ENCODE measurements at regions not wholly inside any gene's neighbourhood (a gene's known extent, or its start where the extent isn't known, plus 50 kb on each side); places are given as distances from the start of the nearest gene placed in this dataset.

GRCh38 chr10:47136866-47137265, 163.1 kb upstream of the GDF10 start:
- no peak for TF ChIP-seq EZH2 (IDR thresholded peaks at IDR 0.05; ENCODE audit: borderline replicate concordance, low read depth, low read length, poor library complexity, severe bottlenecking)
- no peak for TF ChIP-seq CTCF (conservative IDR thresholded peaks at IDR 0.05; ENCODE audit: low read depth, low read length)

DNA sequence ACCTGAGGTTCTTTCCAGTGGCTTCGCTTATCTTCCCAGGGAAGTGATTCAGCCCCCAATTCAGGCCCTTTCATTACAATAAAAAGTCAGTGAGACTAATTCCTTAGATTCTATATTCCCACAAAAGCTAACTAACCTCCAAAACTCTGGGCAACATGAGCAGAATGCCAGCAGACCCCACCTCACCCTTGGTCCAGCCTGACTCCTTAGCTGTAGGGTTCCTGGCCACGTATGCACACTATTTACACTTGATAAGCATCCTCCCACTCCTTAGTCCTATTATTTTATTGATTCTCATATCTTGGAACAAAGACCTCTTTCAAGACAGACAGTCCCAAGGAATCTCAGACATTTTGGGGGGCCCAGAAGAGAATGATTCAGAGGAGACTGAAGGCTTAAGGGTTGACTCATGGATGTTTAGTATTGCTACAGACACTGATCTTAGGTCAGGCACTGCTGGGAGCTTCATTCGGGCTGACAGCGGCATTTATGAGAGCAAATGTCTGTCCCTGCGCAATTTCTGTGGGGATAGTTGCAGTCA, 162.6 kb upstream of the GDF10 start:
- intact Hi-C loops (cut with micrococcal nuclease; ENCODE audit: unreplicated experiment) = no loop called here
- no peaks in the 10 kb centered on the region for H3K4me1 ChIP-seq (ENCODE audit: insufficient read depth, low read length, poor library complexity, severe bottlenecking)
- H3K4me3 ChIP-seq (ENCODE audit: low read depth, low read length, poor library complexity, severe bottlenecking) = no peak overlapping the region
- no peaks in the 10 kb centered on the region for H3K27me3 ChIP-seq (replicated peaks; ENCODE audit: insufficient read depth, low read depth, low read length, poor library complexity)
- ChIA-PET CTCF (no interaction called here), POLR2A (ENCODE audit: low non-redundant PET) (no interaction called here)
- H3K36me3 ChIP-seq (ENCODE audit: insufficient read depth, low read length, poor library complexity, severe bottlenecking) = no peaks in the 10 kb centered on the region
- H3K9me3 ChIP-seq (ENCODE audit: low read depth, low read length, poor library complexity, severe bottlenecking) = no peaks in the 10 kb centered on the region
- H3K27ac ChIP-seq (ENCODE audit: low read depth, low read length, poor library complexity, severe bottlenecking) = no peak overlapping the region
- TF ChIP-seq EZH2 (IDR thresholded peaks at IDR 0.05; ENCODE audit: borderline replicate concordance, low read depth, low read length, poor library complexity, severe bottlenecking) (no peak), CTCF (conservative IDR thresholded peaks at IDR 0.05; ENCODE audit: low read depth, low read length) (no peak)
- no TSS peak for BruUV-seq (replicated peaks)
- DNase-seq (ENCODE audit: low spot score) = no peak

More at GRCh38 chr10:47136866-47137265, 163.1 kb upstream of the GDF10 start:
- no peaks in the 10 kb centered on the region for H3K27me3 ChIP-seq (replicated peaks; ENCODE audit: insufficient read depth, low read depth, low read length, poor library complexity)
- CTCF ChIA-PET = no interaction called here
- BruUV-seq (replicated peaks) = no TSS peak
- H3K27ac ChIP-seq (ENCODE audit: low read depth, low read length, poor library complexity, severe bottlenecking) = no peak overlapping the region
- POLR2A ChIA-PET (ENCODE audit: low non-redundant PET) = no interaction called here
- no peaks in the 10 kb centered on the region for H3K4me1 ChIP-seq (ENCODE audit: insufficient read depth, low read length, poor library complexity, severe bottlenecking)
- DNase-seq (ENCODE audit: low spot score) = no peak
- H3K9me3 ChIP-seq (ENCODE audit: low read depth, low read length, poor library complexity, severe bottlenecking) = no peaks in the 10 kb centered on the region
- no peak overlapping the region for H3K4me3 ChIP-seq (ENCODE audit: low read depth, low read length, poor library complexity, severe bottlenecking)
- no peaks in the 10 kb centered on the region for H3K36me3 ChIP-seq (ENCODE audit: insufficient read depth, low read length, poor library complexity, severe bottlenecking)
- intact Hi-C loops (cut with micrococcal nuclease; ENCODE audit: unreplicated experiment) = no loop called here

- no peak for TF ChIP-seq CTCF (conservative IDR thresholded peaks at IDR 0.05; ENCODE audit: low read depth, low read length)
- TF ChIP-seq EZH2 (IDR thresholded peaks at IDR 0.05; ENCODE audit: borderline replicate concordance, low read depth, low read length, poor library complexity, severe bottlenecking) = no peak
- Histone ChIP-seq H3K36me3 (ENCODE audit: insufficient read depth, low read length, poor library complexity, severe bottlenecking) (no peaks in the 10 kb centered on the region), H3K9me3 (ENCODE audit: low read depth, low read length, poor library complexity, severe bottlenecking) (no peaks in the 10 kb centered on the region), H3K4me1 (ENCODE audit: insufficient read depth, low read length, poor library complexity, severe bottlenecking) (no peaks in the 10 kb centered on the region), H3K4me3 (ENCODE audit: low read depth, low read length, poor library complexity, severe bottlenecking) (no peak overlapping the region), H3K27me3 (replicated peaks; ENCODE audit: insufficient read depth, low read depth, low read length, poor library complexity) (no peaks in the 10 kb centered on the region), H3K27ac (ENCODE audit: low read depth, low read length, poor library complexity, severe bottlenecking) (no peak overlapping the region)
- intact Hi-C loops (cut with micrococcal nuclease; ENCODE audit: unreplicated experiment) = no loop called here
- BruUV-seq (replicated peaks) = no TSS peak
- no peak for DNase-seq (ENCODE audit: low spot score)
- CTCF ChIA-PET = no interaction called here
- POLR2A ChIA-PET (ENCODE audit: low non-redundant PET) = no interaction called here
Observed at GRCh38 chr10:47139121-47139520, 160.9 kb upstream of the GDF10 start.
